ENCODE measurements at regions not wholly inside any gene's neighbourhood (a gene's known extent, or its start where the extent isn't known, plus 50 kb on each side); places are given as distances from the start of the nearest gene placed in this dataset.
A peak's percentile ranks its signal among the peaks of the same experiment; 100 is the strongest.

DNA sequence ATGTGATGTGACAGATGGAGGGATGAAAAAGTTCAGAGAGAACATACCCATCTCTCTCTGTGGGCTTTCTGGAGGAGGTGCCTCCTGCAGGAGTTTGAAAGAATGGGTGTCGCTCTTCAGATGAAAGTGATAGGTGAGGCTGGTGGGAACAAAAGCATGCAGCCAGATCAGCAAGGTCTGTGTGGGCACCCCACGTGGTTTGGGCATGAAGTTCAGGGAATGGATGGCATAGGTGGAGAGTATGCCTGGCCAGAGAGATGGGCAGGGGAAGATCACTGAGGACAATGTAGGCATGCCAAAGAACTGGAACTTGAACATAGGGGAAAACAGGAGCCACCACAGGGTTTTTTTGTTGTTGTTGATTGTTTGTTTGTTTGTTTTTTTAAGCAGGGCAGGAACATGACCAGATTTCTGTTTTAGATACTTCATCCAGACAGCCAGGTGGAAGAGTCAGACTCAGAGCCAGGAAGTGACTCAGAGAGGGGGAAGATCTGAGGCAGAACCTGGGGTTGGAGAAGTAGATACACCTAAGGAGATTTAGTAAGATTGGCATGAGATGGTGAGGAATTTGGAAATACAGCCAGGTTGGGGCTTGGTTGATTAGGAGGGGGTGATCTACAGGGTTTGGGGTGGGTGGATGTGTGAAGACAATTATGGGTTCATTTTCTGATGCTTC is 64.8 kb upstream of the CLSTN2 start:
- DNase-seq, result no peak

GRCh38 chr3:139868773-139869172 is 66.2 kb upstream of the CLSTN2 start:
- no peak for DNase-seq

DNA sequence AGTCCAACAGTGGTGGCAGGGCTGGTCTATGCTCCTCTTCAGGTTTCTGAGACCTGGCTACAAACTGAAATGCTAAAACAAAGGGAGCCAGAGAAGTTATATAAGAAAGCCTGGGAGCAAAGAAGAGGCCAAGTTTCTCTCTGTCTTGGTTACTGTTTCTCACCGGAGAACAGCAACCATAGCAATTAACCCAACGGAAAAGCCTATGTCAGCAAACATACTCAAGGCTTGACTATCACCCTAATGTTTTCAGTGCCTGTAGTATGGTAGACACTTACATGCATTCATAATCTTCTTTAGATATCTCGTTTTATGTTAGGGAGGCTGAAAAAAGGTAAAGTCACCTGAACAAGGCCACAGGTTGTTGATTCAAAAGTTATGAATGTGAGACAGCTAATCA is 86.3 kb upstream of the CLSTN2 start:
- DNase-seq, result no peak

GRCh38 chr3:139846729-139847128 is 88.3 kb upstream of the CLSTN2 start:
- DNase-seq, result peak; percentile 44

DNA sequence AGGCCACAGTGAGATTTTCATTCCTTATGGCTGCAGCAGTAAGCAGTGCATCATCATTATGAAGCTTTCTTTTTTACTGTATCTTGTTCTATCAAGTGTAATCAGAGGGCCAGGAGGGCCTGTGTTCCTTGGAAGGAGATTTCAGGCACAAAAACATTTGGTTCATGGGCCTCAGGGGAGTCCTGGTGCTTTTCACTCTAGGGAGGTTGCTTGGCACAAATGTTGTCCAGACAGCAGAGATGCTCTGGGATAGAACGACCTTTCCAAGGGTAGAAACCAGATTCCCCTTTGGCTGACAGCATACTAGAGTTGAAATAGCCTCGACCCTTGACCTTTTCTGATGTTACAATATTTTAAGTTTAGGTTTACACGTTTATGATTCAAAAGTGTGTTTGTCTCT is 95.3 kb upstream of the CLSTN2 start:
- DNase-seq, result no peak

DNA sequence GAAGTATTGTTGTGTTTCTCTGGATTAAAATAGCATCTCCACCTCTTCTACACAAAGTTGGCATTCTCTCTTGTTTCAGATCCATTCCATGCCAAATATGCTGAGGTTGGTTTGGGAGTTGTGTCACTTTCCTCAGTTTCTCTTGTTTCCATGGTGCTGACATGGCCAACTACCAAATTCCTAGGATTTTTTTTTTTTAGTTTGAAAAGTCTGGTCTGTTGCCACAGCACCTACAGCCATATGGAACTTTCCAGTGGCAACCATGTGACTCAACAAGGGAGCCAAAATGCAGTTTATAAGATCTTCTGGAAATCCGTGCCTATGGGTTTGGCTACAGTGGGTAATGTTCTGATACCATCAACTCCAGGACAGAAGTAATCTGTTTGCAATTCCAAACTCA is 96.0 kb upstream of the CLSTN2 start:
- DNase-seq, result no peak

GRCh38 chr3:139838269-139838957 is 96.6 kb upstream of the CLSTN2 start:
- DNase-seq, result no peak

GRCh38 chr3:139836698-139837464 is 98.1 kb upstream of the CLSTN2 start:
- DNase-seq, result no peak

- DNase-seq, result no peak
These were observed 98.9 kb upstream of the CLSTN2 start for GRCh38 chr3:139835830-139836683.

- no peak for DNase-seq
These were observed 102.0 kb upstream of the CLSTN2 start for GRCh38 chr3:139832998-139833397.

DNA sequence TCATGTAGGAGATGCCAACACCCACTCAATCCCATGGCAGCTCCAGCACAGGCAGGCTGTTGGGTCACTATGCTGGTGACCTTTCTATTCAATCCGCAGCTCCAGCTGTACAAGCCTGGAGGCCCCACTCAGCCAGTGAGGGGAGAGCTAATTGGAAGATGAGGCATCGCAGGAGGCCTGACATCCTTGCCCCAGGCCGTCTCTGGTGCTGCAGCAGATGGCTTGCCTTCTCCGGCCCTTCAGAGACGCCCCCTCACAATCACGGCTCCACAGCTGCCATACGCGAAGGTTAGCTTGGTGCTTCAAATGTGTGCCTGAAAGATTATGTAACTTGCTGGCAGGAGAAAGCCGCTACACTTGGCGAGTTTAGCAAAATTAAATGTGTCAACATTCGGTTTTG is 104.2 kb upstream of the CLSTN2 start:
- DNase-seq, result no peak

GRCh38 chr3:139827833-139828232 is 107.2 kb upstream of the CLSTN2 start:
- no peak for DNase-seq

DNA sequence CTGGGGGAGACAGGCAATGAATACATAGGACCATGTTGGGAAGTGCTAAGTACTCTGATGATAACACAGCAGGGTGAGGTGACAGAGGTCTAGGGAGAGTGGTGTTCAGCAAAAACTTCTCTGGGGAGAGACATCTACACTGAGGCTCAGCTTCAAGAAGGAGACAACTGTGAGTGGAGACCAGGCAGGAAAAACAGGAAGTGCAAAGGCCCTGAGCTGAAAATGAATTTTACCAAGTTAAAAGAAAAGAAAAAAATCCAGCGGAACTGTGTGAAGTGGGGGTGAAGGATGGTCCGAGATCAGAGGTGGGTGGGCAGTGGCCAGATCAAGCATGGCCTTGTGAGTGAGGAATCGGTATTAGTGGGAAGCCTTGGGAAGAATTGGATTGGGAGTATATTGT is 110.1 kb upstream of the CLSTN2 start:
- no peak for DNase-seq

GRCh38 chr3:139814646-139815045 is 120.3 kb upstream of the CLSTN2 start:
- DNase-seq, result no peak

DNA sequence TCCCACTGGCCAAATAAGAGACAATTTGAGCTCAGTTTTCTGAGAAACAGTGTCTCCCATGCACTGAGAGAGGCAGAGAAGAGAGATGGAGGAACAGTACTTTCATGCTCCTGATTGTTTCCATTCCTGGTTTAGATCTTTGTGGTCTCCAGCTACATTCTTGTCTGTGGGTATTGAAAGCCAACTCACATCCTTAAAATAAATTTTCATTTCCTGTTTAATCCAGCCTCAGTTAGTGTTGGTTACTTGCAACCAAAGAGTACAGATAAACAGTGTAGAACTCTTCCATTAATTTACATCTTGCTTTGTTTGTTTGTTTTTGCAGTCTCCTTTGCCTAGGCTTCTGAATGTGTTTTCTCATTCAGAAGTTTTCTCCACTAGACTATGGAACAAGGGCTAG is 123.7 kb upstream of the CLSTN2 start:
- no peak for DNase-seq

- no peak for DNase-seq
These were observed 126.8 kb upstream of the CLSTN2 start for GRCh38 chr3:139808201-139808600.

DNA sequence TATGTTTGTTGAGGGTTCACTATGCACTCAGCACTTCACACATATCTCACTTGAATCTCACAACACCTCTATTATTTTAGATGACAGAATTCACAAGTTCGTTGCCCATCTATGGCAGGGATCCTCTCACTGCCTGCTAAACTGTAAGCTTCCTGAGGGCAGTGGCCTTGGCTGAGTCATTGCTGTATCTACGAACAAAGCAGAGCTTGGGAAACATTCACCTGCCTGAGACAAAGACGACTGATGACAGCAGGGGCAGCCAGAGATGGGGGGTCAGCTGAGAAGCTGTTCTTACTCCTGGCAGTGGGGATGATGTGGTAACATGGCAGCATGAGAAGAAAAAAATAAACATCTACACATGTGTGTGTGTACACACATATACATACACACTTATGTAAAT is 125.5 kb upstream of the NMNAT3 start:
- no peak for DNase-seq

DNA sequence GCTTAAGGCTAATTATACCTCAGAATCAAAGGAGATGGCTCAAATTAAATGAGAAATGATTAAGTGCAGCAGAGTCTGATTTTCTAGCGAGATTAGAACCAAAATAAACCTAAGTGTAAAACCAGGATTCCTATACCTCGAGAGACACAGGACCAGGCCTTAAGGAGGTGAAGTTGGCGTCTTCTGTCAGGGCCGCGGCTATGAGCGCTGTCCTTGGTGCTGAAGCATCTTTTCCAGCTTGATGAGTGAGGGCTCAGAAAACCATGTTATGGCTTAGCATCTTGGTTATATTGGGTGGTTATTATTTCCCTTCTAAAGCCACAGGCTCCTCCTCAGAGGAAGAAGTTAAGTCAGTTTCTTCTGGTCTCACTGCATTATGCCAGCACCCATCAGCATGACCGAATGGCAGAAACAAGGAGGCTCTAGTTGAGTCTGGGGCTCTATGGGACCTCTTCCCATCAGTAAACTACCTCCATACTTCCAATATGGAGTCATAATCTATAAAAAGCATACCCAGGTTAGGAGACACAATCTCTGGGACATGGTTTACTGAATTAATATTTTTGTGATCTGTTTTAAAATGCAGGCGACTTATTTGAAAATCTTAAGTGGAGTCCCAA is 120.1 kb upstream of the NMNAT3 start:
- DNase-seq, result no peak

- DNase-seq, result no peak
These were observed 116.9 kb upstream of the NMNAT3 start for GRCh38 chr3:139794469-139795265.

DNA sequence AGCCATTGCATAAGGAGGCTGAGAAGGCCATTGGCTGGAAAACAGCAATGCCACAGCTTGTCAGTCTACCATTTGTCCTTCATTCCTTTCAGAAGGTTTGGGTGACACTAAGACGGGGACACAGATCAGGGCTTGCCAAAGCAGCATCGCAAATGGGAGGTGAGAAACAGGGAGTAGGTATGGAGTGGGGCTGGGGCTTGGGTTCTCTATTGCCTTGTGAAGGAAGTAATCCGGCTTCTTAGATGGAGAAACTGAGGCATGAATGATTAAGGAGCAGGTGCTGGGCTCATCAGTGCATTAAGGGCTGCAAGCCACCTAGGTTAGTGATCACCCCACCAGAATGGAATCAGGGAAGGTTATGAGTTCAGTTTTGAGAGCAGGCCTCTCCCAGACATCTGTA is 115.6 kb upstream of the NMNAT3 start:
- no peak for DNase-seq

GRCh38 chr3:139780593-139780992 is 102.8 kb upstream of the NMNAT3 start:
- DNase-seq, result no peak

Data from NCI-H1092 treated with DMSO at 0.1 percent for 48 hours (cell line).